ENCODE measurements at regions not wholly inside any gene's neighbourhood (a gene's known extent, or its start where the extent isn't known, plus 50 kb on each side); places are given as distances from the start of the nearest gene placed in this dataset.
"Not testable (repeated sequence)": the region's sequence is repeated elsewhere in the genome, so short reads cannot be mapped to it uniquely, and the experiment has no call there.

GRCh38 chr7:118938845-118939244, 714.3 kb downstream of the ANKRD7 start:
- DNase-seq (ENCODE audit: low read depth), result no peak

- DNase-seq (ENCODE audit: low read depth), result no peak
Measured at GRCh38 chr7:118944271-118944670, 719.8 kb downstream of the ANKRD7 start.

GRCh38 chr7:118945911-118946682, 721.6 kb downstream of the ANKRD7 start:
- DNase-seq (ENCODE audit: low read depth), result no peak

GRCh38 chr7:118948508-118948907, 724.0 kb downstream of the ANKRD7 start:
- DNase-seq (ENCODE audit: low read depth), result no peak

- DNase-seq (ENCODE audit: low read depth), result no peak
Measured at GRCh38 chr7:118949031-118949430, 724.5 kb downstream of the ANKRD7 start.

GRCh38 chr7:118956285-118956684, 731.8 kb downstream of the ANKRD7 start:
- not testable (repeated sequence) for DNase-seq (ENCODE audit: low read depth)

GRCh38 chr7:118969370-118969769, 744.9 kb downstream of the ANKRD7 start:
- DNase-seq (ENCODE audit: low read depth), result no peak

GRCh38 chr7:118971706-118972105, 747.2 kb downstream of the ANKRD7 start:
- DNase-seq (ENCODE audit: low read depth), result no peak

- no peak for DNase-seq (ENCODE audit: low read depth)
Measured at GRCh38 chr7:118974836-118975235, 750.3 kb downstream of the ANKRD7 start.

- DNase-seq (ENCODE audit: low read depth), result no peak
Measured at GRCh38 chr7:118995350-118995749, 770.8 kb downstream of the ANKRD7 start.

GRCh38 chr7:119007236-119007635, 782.7 kb downstream of the ANKRD7 start:
- DNase-seq (ENCODE audit: low read depth), result no peak

- no peak for DNase-seq (ENCODE audit: low read depth)
Measured at GRCh38 chr7:119010635-119011034, 786.1 kb downstream of the ANKRD7 start.

- no peak for DNase-seq (ENCODE audit: low read depth)
Measured at GRCh38 chr7:119026391-119026790, 801.9 kb downstream of the ANKRD7 start.

- no peak for DNase-seq (ENCODE audit: low read depth)
Measured at GRCh38 chr7:119028736-119029135, 804.2 kb downstream of the ANKRD7 start.

- not testable (repeated sequence) for DNase-seq (ENCODE audit: low read depth)
Measured at GRCh38 chr7:119032136-119032535, 807.6 kb downstream of the ANKRD7 start.

GRCh38 chr7:119033641-119034040, 809.1 kb downstream of the ANKRD7 start:
- DNase-seq (ENCODE audit: low read depth), result no peak

GRCh38 chr7:119037941-119038340, 813.4 kb downstream of the ANKRD7 start:
- DNase-seq (ENCODE audit: low read depth), result no peak

GRCh38 chr7:119046068-119046467, 821.6 kb downstream of the ANKRD7 start:
- no peak for DNase-seq (ENCODE audit: low read depth)

- DNase-seq (ENCODE audit: low read depth), result no peak
Measured at GRCh38 chr7:119065966-119066365, 841.5 kb downstream of the ANKRD7 start.

- no peak for DNase-seq (ENCODE audit: low read depth)
Measured at GRCh38 chr7:119086026-119086425, 861.5 kb downstream of the ANKRD7 start.

GRCh38 chr7:119090851-119091250, 866.3 kb downstream of the ANKRD7 start:
- no peak for DNase-seq (ENCODE audit: low read depth)

- DNase-seq (ENCODE audit: low read depth), result no peak
Measured at GRCh38 chr7:119096683-119097082, 872.2 kb downstream of the ANKRD7 start.

GRCh38 chr7:119100611-119101258, 876.2 kb downstream of the ANKRD7 start:
- not testable (repeated sequence) for DNase-seq (ENCODE audit: low read depth)

- DNase-seq (ENCODE audit: low read depth), result no peak
Measured at GRCh38 chr7:119102291-119102690, 877.8 kb downstream of the ANKRD7 start.

Data from EH (cell line).